Activated T-helper 1 cell treated with anti-CD3 and anti-CD28 coated beads, Interleukin-12 subunit alpha, Interleukin-12 subunit beta, Interleukin-2, Interleukin-4 antibody, amounts not matched to agents 30 ng/mL and 10 ng/mL and 1 ng/mL, durations not matched to agents 14 hours and 24 hours and 36 hours (primary cell): ENCODE measurements at regions not wholly inside any gene's neighbourhood (a gene's known extent, or its start where the extent isn't known, plus 50 kb on each side); places are given as distances from the start of the nearest gene placed in this dataset.

ENCODE experiments used
- DNase-seq: peaks from one replicate; pipeline ENCODE4 v3.0.0; 2021; ENCODE audit warnings: low spot score
- H3K27ac Mint-ChIP-seq: one replicate; pipeline ENCODE4 v1.8.0; 2021; ENCODE audit warnings: mild to moderate bottlenecking, mixed read lengths
- H3K27me3 Mint-ChIP-seq: one replicate; pipeline ENCODE4 v1.8.0; 2022; ENCODE audit warnings: mild to moderate bottlenecking, moderate library complexity, mixed read lengths; ENCODE audit not compliant: insufficient read depth
- H3K36me3 Mint-ChIP-seq: one replicate; pipeline ENCODE4 v1.8.0; 2021; ENCODE audit warnings: low read depth, mixed read lengths
- H3K4me1 Mint-ChIP-seq: one replicate; pipeline ENCODE4 v1.8.0; 2021; ENCODE audit warnings: low read depth, mixed read lengths
- H3K4me3 Mint-ChIP-seq: one replicate; pipeline ENCODE4 v1.8.0; 2021; ENCODE audit warnings: mild to moderate bottlenecking, moderate library complexity, mixed read lengths
- H3K9me3 Mint-ChIP-seq: one replicate; pipeline ENCODE4 v1.8.0; 2021; ENCODE audit warnings: mixed read lengths
- intact Hi-C: fragments of 100-400 bp; cut with micrococcal nuclease; formaldehyde crosslinking; loops from one replicate; pipeline ENCODE4 v1.15.1; 2024

- Mint-ChIP-seq H3K9me3 (no peaks in the 10 kb centered on the region), H3K36me3 (no peaks in the 10 kb centered on the region), H3K27me3 (peaks cover 15% of the 10 kb centered on the region), H3K4me1 (no peaks in the 10 kb centered on the region), H3K27ac (no peak overlapping the region), H3K4me3 (no peak overlapping the region)
- no peak for DNase-seq
- intact Hi-C loops = no loop called here
Observed at GRCh38 chr5:88488130-88488529, 219.5 kb upstream of the TMEM161B start.

- Mint-ChIP-seq H3K9me3 (no peaks in the 10 kb centered on the region), H3K4me1 (no peaks in the 10 kb centered on the region), H3K27me3 (peaks cover 10% of the 10 kb centered on the region), H3K27ac (no peak overlapping the region), H3K4me3 (no peak overlapping the region), H3K36me3 (no peaks in the 10 kb centered on the region)
- DNase-seq = no peak
- intact Hi-C loops = no loop called here
Observed at GRCh38 chr5:88487066-88487465, 218.4 kb upstream of the TMEM161B start.

DNA sequence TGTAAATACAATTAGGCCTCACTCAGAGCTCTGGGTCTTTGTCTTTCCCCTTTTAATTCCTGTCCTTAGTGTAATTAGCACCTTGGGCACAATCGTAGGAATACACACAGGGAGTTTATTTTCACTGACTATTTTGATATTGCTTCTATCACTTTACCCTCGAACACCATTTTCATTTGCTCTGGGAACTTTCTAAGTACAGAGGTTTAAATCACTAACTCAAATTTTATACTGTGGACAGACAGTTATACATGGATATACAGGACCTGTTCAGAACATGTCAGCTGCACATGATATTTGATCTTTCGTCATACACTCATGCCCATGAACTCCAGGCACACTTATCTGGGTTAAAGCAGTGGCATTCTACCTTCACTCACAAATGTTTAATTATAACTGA, 217.8 kb upstream of the TMEM161B start:
- no peaks in the 10 kb centered on the region for H3K4me1 Mint-ChIP-seq
- DNase-seq = no peak
- intact Hi-C loops = no loop called here
- H3K27ac Mint-ChIP-seq = no peak overlapping the region
- H3K9me3 Mint-ChIP-seq = no peaks in the 10 kb centered on the region
- H3K4me3 Mint-ChIP-seq = no peak overlapping the region
- peaks cover 9% of the 10 kb centered on the region for H3K27me3 Mint-ChIP-seq
- H3K36me3 Mint-ChIP-seq = no peaks in the 10 kb centered on the region

GRCh38 chr5:88485531-88485930, 216.9 kb upstream of the TMEM161B start:
- no peaks in the 10 kb centered on the region for H3K36me3 Mint-ChIP-seq
- no peak overlapping the region for H3K4me3 Mint-ChIP-seq
- peaks cover 9% of the 10 kb centered on the region for H3K27me3 Mint-ChIP-seq
- no peaks in the 10 kb centered on the region for H3K4me1 Mint-ChIP-seq
- intact Hi-C loops = no loop called here
- H3K27ac Mint-ChIP-seq = no peak overlapping the region
- DNase-seq = no peak
- no peaks in the 10 kb centered on the region for H3K9me3 Mint-ChIP-seq

DNA sequence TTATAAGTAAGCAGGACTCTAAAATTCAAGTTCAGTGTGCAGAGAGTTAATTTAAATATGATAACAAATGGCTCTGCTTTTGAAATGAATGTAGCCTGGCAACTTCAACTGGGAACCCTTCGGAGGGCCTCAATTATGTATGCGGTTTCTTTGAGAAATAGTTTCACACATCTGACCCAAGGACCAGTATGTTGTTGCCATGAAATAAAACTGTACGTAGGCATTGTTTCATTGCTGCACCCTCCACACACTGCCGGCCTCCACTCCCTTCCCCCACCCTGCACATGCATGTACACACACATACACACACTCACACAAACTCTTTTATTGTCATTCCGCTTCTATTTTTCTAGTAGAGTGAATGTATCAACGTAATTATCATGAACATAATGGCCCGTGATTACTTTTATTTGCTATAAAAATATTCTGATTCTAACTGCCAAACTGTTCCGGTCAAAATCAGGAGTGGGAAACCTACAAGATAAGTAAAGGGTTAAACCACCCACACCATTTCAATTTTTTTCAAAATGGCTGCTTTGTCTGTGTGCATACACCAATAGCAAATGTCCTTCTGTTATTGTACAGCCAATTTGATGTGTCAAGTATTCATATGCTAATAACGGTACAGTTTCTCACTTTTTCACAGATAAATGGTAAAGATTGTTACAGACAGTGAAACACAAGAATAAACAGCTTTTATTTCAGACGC, 215.5 kb upstream of the TMEM161B start:
- Mint-ChIP-seq H3K4me1 (no peaks in the 10 kb centered on the region), H3K9me3 (no peaks in the 10 kb centered on the region), H3K27ac (no peak overlapping the region), H3K4me3 (no peak overlapping the region), H3K36me3 (no peaks in the 10 kb centered on the region), H3K27me3 (peaks cover 6% of the 10 kb centered on the region)
- intact Hi-C loops = no loop called here
- no peak for DNase-seq

DNA sequence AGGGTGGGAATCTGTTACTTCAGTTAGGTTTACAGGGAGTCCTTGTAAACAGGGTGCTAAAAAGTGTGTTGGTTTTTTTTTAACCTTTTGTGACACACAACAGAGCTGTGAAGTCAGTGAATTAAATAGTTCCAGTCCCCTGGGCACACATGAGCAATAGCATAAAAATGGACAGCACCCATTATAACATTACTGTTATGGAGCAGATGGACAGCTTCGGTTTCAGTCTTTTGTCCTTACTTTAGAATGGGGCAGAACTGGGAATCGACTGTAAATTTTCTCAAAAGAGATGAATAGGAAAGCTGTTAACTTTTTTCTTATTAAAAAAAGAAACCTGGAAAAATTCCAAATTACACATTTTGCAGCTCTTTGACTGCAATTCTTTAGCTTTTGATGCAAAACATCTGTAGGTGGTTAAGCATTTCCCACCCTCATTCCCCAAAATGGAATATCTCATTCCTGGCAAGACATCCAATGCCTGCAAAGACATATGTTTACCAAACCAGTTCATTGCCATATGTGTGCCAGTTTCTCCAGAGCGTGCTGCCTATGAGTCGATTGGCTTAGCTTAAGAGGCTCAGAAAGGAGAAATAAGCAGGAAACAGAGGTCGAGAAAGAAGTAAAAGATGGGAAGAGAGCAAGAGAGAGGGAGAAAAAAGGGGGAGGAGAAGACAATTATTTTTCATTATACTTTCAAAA, 212.3 kb upstream of the TMEM161B start:
- Mint-ChIP-seq H3K27ac (no peak overlapping the region), H3K27me3 (peaks cover 3% of the 10 kb centered on the region), H3K9me3 (no peaks in the 10 kb centered on the region), H3K36me3 (no peaks in the 10 kb centered on the region), H3K4me1 (no peaks in the 10 kb centered on the region), H3K4me3 (no peak overlapping the region)
- no peak for DNase-seq
- intact Hi-C loops = no loop called here

DNA sequence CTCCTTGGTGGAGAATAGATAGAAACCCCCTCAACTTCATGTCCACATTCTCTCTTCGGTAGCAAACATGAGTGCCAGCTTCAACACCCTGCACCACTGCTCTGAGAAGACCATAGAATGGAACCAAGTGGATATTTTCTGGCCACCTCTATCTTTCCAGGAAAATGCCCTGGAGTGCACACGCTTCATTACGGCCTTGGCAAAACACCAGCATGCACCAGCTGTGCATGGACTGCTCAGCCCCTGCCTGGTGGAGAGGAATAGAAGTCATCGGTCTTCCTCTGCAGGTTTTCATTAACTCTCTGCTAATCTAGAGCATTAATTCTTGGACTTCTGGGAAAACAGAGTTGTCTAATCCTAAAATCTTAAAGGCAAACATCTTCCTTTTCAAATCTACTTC, 211.6 kb upstream of the TMEM161B start:
- Mint-ChIP-seq H3K36me3 (no peaks in the 10 kb centered on the region), H3K4me3 (no peak overlapping the region), H3K4me1 (no peaks in the 10 kb centered on the region), H3K27ac (no peak overlapping the region), H3K27me3 (peaks cover 3% of the 10 kb centered on the region), H3K9me3 (no peaks in the 10 kb centered on the region)
- no peak for DNase-seq
- intact Hi-C loops = no loop called here

DNA sequence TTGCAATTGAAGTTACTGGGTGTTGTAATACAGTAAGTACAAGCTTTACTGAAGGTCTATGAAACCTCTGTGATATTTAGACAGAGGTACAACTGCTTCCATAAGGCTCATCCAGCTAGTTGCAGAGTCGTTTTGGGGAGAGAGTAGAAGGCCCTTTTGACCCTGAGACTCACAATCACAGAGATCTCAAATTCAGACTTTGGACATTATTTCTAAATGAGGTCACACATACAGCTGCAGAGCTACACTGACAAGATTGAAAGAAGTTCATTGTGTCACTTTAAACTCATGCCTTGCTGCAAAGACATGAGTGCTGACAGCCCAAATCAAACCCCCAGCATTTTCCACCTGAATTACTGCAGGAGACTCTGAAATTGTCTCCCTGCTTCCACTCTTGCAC, 205.9 kb upstream of the TMEM161B start:
- H3K4me1 Mint-ChIP-seq = no peaks in the 10 kb centered on the region
- no peak for DNase-seq
- peaks cover 6% of the 10 kb centered on the region for H3K27me3 Mint-ChIP-seq
- no peaks in the 10 kb centered on the region for H3K9me3 Mint-ChIP-seq
- no peak overlapping the region for H3K27ac Mint-ChIP-seq
- H3K4me3 Mint-ChIP-seq = no peak overlapping the region
- intact Hi-C loops = no loop called here
- H3K36me3 Mint-ChIP-seq = no peaks in the 10 kb centered on the region

DNA sequence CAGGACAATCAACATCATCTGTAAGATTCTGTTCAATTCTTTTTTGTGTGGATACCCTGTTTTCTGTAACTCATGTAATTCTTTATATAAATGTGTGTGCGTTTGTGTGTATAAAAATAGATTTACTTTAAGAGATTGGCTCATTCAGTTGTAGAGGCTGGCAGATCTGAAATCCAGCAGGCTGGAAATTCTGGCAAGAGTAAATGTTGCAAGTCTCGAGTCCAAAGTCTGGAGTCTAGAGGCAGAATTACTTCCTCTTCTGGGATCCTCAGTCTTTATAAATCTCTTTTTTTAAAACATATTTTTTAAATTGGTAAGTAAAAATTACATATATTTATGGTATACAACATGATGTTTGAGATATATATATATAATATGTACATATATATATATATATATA, 202.1 kb upstream of the TMEM161B start:
- H3K4me3 Mint-ChIP-seq = no peak overlapping the region
- intact Hi-C loops = no loop called here
- no peaks in the 10 kb centered on the region for H3K36me3 Mint-ChIP-seq
- peaks cover 2% of the 10 kb centered on the region for H3K27me3 Mint-ChIP-seq
- no peaks in the 10 kb centered on the region for H3K4me1 Mint-ChIP-seq
- no peak for DNase-seq
- H3K9me3 Mint-ChIP-seq = no peaks in the 10 kb centered on the region
- no peak overlapping the region for H3K27ac Mint-ChIP-seq

- intact Hi-C loops = no loop called here
- H3K27me3 Mint-ChIP-seq = peaks cover 3% of the 10 kb centered on the region
- no peaks in the 10 kb centered on the region for H3K4me1 Mint-ChIP-seq
- no peaks in the 10 kb centered on the region for H3K9me3 Mint-ChIP-seq
- H3K36me3 Mint-ChIP-seq = no peaks in the 10 kb centered on the region
- no peak for DNase-seq
- H3K4me3 Mint-ChIP-seq = no peak overlapping the region
- no peak overlapping the region for H3K27ac Mint-ChIP-seq
Observed at GRCh38 chr5:88459971-88460370, 191.3 kb upstream of the TMEM161B start.

DNA sequence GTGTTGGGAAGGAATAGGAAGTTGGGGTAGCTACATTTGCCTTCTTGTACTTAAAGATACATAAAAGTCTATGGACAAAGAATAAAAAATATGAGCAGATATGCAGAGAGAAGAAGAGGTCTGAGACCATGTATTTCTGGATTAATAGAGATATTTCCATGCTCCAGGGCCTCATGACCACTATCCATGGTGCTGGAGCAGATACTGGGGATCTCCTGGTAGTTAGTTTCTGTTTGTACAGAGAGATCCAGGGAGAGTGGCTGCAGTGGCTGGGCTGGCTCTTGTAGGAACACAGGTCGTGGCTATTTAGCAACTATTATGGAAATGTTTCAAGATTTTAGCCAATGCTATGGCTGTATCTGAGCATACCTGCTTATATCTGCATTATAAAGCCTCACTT, 184.2 kb upstream of the TMEM161B start:
- Mint-ChIP-seq H3K27me3 (peaks cover 8% of the 10 kb centered on the region), H3K36me3 (no peaks in the 10 kb centered on the region), H3K27ac (no peak overlapping the region), H3K4me1 (no peaks in the 10 kb centered on the region), H3K4me3 (no peak overlapping the region), H3K9me3 (no peaks in the 10 kb centered on the region)
- intact Hi-C loops = no loop called here
- DNase-seq = no peak

DNA sequence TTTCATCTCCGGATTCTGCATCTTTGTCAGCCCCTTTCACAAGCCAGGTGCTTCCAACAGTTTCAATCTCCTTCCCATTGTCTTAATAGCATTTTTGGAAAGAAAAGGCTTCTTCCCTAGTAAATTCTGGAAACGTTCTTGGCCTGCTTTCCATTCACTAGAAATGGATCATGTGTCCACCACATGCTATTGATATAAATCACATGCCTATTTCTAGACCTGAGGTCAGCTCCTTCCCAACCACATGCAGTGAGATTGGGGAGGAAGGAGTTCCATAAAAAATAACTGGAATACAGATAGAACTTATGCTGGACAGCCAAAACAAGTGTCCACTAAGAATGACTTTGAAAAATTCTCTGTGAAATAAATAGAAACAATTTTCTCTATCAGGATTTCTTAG, 181.6 kb upstream of the TMEM161B start:
- H3K9me3 Mint-ChIP-seq = no peaks in the 10 kb centered on the region
- H3K4me3 Mint-ChIP-seq = no peak overlapping the region
- no peaks in the 10 kb centered on the region for H3K4me1 Mint-ChIP-seq
- no peaks in the 10 kb centered on the region for H3K36me3 Mint-ChIP-seq
- DNase-seq = no peak
- H3K27me3 Mint-ChIP-seq = peaks cover 8% of the 10 kb centered on the region
- intact Hi-C loops = no loop called here
- H3K27ac Mint-ChIP-seq = no peak overlapping the region

DNA sequence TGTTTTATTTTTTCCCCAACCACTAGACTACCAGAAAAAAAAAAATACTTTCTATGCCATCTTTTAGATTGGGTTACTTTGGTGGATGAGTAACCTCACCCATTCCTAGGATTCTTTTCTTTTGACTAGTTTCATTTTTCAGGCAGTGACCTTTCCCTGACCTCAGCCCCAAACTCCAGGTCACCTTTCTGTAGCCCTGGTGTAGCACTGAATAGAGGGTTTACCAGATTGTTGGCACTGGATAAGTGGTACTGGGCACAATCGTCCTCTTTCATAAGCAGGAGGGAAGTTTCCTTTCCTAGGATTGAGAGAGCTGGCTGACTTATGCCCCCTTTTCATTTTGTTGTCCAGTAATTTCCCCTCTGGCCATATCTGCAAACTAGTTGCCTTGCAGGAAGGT, 169.4 kb upstream of the TMEM161B start:
- H3K9me3 Mint-ChIP-seq = no peaks in the 10 kb centered on the region

DNA sequence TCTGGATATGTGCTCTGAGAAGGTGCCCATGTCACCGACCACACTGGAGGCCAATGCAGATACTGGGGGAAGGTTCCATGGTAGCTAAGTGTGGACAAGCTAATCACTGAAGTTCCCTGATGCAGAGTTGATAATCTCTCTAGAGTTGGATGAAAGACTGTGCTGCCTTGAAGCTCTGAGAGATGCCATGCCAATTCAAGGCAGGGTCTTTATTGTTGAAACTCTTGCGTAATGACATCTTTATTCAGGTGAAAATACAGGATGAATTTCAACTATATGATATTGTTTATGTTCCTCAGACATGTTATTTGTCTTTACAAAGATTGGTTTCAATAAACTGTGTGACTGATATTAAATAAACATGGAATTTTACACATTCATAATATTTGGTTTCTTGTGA, 167.6 kb upstream of the TMEM161B start:
- Mint-ChIP-seq H3K4me1 (no peaks in the 10 kb centered on the region), H3K27ac (no peak overlapping the region), H3K4me3 (no peak overlapping the region), H3K9me3 (no peaks in the 10 kb centered on the region), H3K27me3 (peaks cover 2% of the 10 kb centered on the region), H3K36me3 (no peaks in the 10 kb centered on the region)
- intact Hi-C loops = no loop called here
- no peak for DNase-seq

More for the DNA sequence above, 169.4 kb upstream of the TMEM161B start:
- intact Hi-C loops = no loop called here
- no peak for DNase-seq
- Mint-ChIP-seq H3K27ac (no peak overlapping the region), H3K4me3 (no peak overlapping the region), H3K36me3 (no peaks in the 10 kb centered on the region), H3K4me1 (no peaks in the 10 kb centered on the region), H3K27me3 (peaks cover 6% of the 10 kb centered on the region)
